HepG2 (cell line): ENCODE measurements at regions not wholly inside any gene's neighbourhood (a gene's known extent, or its start where the extent isn't known, plus 50 kb on each side); places are given as distances from the start of the nearest gene placed in this dataset.

Source experiments
- ATAC-seq: fragments of 200-7000 bp; cut with Tn5 transposase; 3 replicates; pipeline ENCODE4 v1.9.1; 2020; ENCODE audit warnings: mild to moderate bottlenecking, moderate library complexity
- BruUV-seq: library from RNA; stranded (reverse); fragments of 400-500 nt; replicated peaks from 2 replicates; lab custom pipeline; 2021; lab: Mats Ljungman, UMichigan
- CTCF ChIA-PET: fragments of 300-600 bp; formaldehyde crosslinking; extraction: SDS; loops from one replicate; lab custom pipeline; 2021; ENCODE audit warnings: low total read pairs, inconsistent platforms, low intra/inter-chr PET ratio; lab: Yijun Ruan, JAX
- POLR2A ChIA-PET: fragments of 350-600 bp; sonication (Branson Sonifier 250); formaldehyde crosslinking; loops from one replicate; lab custom pipeline; 2020; ENCODE audit warnings: antibody characterized with exemption, inconsistent platforms; lab: Yijun Ruan, JAX
- DNase-seq: peaks from one replicate; pipeline ENCODE4 v3.0.0-alpha.2; 2015; ENCODE audit warnings: low spot score
- FAIRE-seq: peaks from 3 replicates; lab custom pipeline; 2011; peaks lifted over from hg19 to GRCh38; lab: Jason Lieb, UNC
- H2AFZ ChIP-seq: one replicate; pipeline ENCODE4 v1.6.1; 2011; ENCODE audit warnings: low read length, inconsistent platforms
- H3K27ac ChIP-seq: fragments of 300-600 bp; 3 replicates; pipeline ENCODE4 v1.8.0; 2011; ENCODE audit warnings: mixed run types, mild to moderate bottlenecking, mixed read lengths, low read length, inconsistent platforms; ENCODE audit not compliant: insufficient read depth; ENCODE audit errors: extremely low read length
- H3K27me3 ChIP-seq, 2 experiments: fragments of 200-600 bp in 1 of 2; 2 replicates in 1 of 2; 3 replicates in 1 of 2; pipeline versions ENCODE4 v1.6.0 to v1.8.0; 2011; ENCODE audit warnings: low read length in 2 of 2, mild to moderate bottlenecking in 2 of 2, moderate library complexity in 2 of 2, inconsistent platforms in 1 of 2; ENCODE audit not compliant: insufficient read depth in 2 of 2, control insufficient read depth in 1 of 2
- H3K36me3 ChIP-seq, 2 experiments: fragments of 200-600 bp in 1 of 2; replicated peaks in 1 of 2; 2 replicates in 1 of 2; 3 replicates in 1 of 2; pipeline versions ENCODE4 v1.5.1 to v1.8.0; 2011; ENCODE audit warnings: low read length in 2 of 2, inconsistent platforms in 1 of 2; ENCODE audit not compliant: insufficient read depth in 2 of 2, control insufficient read depth in 1 of 2
- H3K4me1 ChIP-seq: 2 replicates; pipeline ENCODE4 v1.5.1; 2012; ENCODE audit warnings: low read length, inconsistent platforms; ENCODE audit not compliant: insufficient read depth
- H3K4me2 ChIP-seq: 2 replicates; pipeline ENCODE4 v1.6.0; 2011; ENCODE audit warnings: low read depth, low read length, inconsistent platforms
- H3K4me3 ChIP-seq, 3 experiments: fragments of 200-600 bp in 1 of 3; sonication (generic), shearing (Covaris generic) in 1 of 3; replicated peaks in 1 of 3; 2 replicates each; pipeline ENCODE4 v1.5.1; 2011 to 2016; ENCODE audit warnings: low read length in 3 of 3, inconsistent platforms in 2 of 3, low read depth in 2 of 3, mild to moderate bottlenecking in 2 of 3, control low read depth in 1 of 3, mixed read lengths in 1 of 3; ENCODE audit not compliant: insufficient read depth in 1 of 3
- H3K79me2 ChIP-seq: one replicate; pipeline ENCODE4 v1.6.1; 2011; ENCODE audit warnings: low read length, inconsistent platforms; ENCODE audit not compliant: insufficient read depth
- H3K9ac ChIP-seq: 2 replicates; pipeline ENCODE4 v1.6.0; 2011; ENCODE audit warnings: mild to moderate bottlenecking, low read depth, low read length, inconsistent platforms; ENCODE audit not compliant: insufficient read depth
- H3K9me3 ChIP-seq: 2 replicates; pipeline ENCODE4 v1.5.1; 2012; ENCODE audit warnings: mild to moderate bottlenecking, low read length
- H4K20me1 ChIP-seq: 2 replicates; pipeline ENCODE4 v1.6.0; 2011; ENCODE audit warnings: inconsistent platforms, mild to moderate bottlenecking, low read length, moderate library complexity; ENCODE audit not compliant: insufficient read depth
- CHCHD3 ChIP-seq: sonication (generic); formaldehyde crosslinking; IDR thresholded peaks from 2 replicates; pipeline ENCODE4 v1.8.0; 2022; ENCODE audit warnings: mild to moderate bottlenecking, missing genetic modification reagents, moderate library complexity
- EHMT2 ChIP-seq: fragments of 200-600 bp; sonication (generic); IDR thresholded peaks from 2 replicates; pipeline ENCODE4 v1.7.0; 2017; ENCODE audit warnings: antibody characterized with exemption, low read depth, low read length, borderline replicate concordance
- ISX ChIP-seq: sonication (generic); formaldehyde crosslinking; conservative IDR thresholded peaks from 2 replicates; pipeline ENCODE4 v1.5.0; 2020; ENCODE audit warnings: missing genetic modification reagents
- MTF1 ChIP-seq: sonication (generic); formaldehyde crosslinking; IDR thresholded peaks from 2 replicates; pipeline ENCODE4 v1.5.0; 2020; ENCODE audit warnings: missing genetic modification reagents
- NAIF1 ChIP-seq: sonication (generic); formaldehyde crosslinking; IDR thresholded peaks from 2 replicates; pipeline ENCODE4 v1.5.0; 2020; ENCODE audit warnings: mild to moderate bottlenecking, missing genetic modification reagents, borderline replicate concordance
- RARG ChIP-seq: sonication (generic); formaldehyde crosslinking; IDR thresholded peaks from 2 replicates; pipeline ENCODE4 v1.4.0; 2020; ENCODE audit warnings: low read depth, mild to moderate bottlenecking, missing genetic modification reagents
- RNF2 ChIP-seq: fragments of 450-650 bp; conservative IDR thresholded peaks from 2 replicates; pipeline ENCODE4 v1.6.1; 2016; ENCODE audit warnings: low read depth
- RXRB ChIP-seq: IDR thresholded peaks from 2 replicates; pipeline ENCODE4 v1.6.1; 2016; ENCODE audit warnings: borderline replicate concordance, missing genetic modification reagents, missing compliant biosample characterization
- SMARCE1 ChIP-seq: fragments of 450-650 bp; IDR thresholded peaks from 2 replicates; pipeline ENCODE4 v1.6.1; 2017; ENCODE audit warnings: borderline replicate concordance
- ZNF331 ChIP-seq: sonication (generic); formaldehyde crosslinking; IDR thresholded peaks from 2 replicates; pipeline ENCODE4 v1.4.0; 2020; ENCODE audit warnings: missing genetic modification reagents
- ZNF431 ChIP-seq: sonication (generic); formaldehyde crosslinking; IDR thresholded peaks from 2 replicates; pipeline ENCODE4 v1.9.0; 2022; ENCODE audit warnings: missing genetic modification reagents, low read depth, mild to moderate bottlenecking, borderline replicate concordance
- ZNF557 ChIP-seq: sonication (generic); formaldehyde crosslinking; IDR thresholded peaks from 2 replicates; pipeline ENCODE4 v1.4.0; 2020; ENCODE audit warnings: missing genetic modification reagents
- ZNF747 ChIP-seq: sonication (generic); formaldehyde crosslinking; IDR thresholded peaks from 2 replicates; pipeline ENCODE4 v1.8.1; 2023; ENCODE audit warnings: missing genetic modification reagents, mild to moderate bottlenecking, borderline replicate concordance
- ZNF768 ChIP-seq: sonication (generic); formaldehyde crosslinking; IDR thresholded peaks from 2 replicates; pipeline ENCODE4 v1.4.0; 2020; ENCODE audit warnings: missing genetic modification reagents
- ZNF775 ChIP-seq: sonication (generic); formaldehyde crosslinking; IDR thresholded peaks from 2 replicates; pipeline ENCODE4 v1.4.0; 2020; ENCODE audit warnings: missing genetic modification reagents, mild to moderate bottlenecking, moderate library complexity, borderline replicate concordance
- ZNF777 ChIP-seq: sonication (generic); formaldehyde crosslinking; IDR thresholded peaks from 2 replicates; pipeline ENCODE4 v1.4.0; 2020; ENCODE audit warnings: missing genetic modification reagents
- WGBS: methylation state at CpG from one replicate; pipeline ENCODE4 v1.1.6; 2017; ENCODE audit warnings: low lambda C conversion rate; 5-methylcytosine and 5-hydroxymethylcytosine counted together
- in situ Hi-C: cut with HindIII; loops from 2 replicates; pipeline ENCODE4 v1.10.0; 2017; ENCODE audit warnings: low pct_unique_long_range_greater_than_20kb; ENCODE audit not compliant: extremely low pct_ligation_motif_present
- intact Hi-C: fragments of 100-400 bp; cut with micrococcal nuclease; formaldehyde crosslinking; loops from one replicate; pipeline ENCODE4 v1.10.0; 2022; ENCODE audit not compliant: unreplicated experiment
- TF ChIP-seq, protein P1 (sequence below): sonication (generic); formaldehyde crosslinking; IDR thresholded peaks from 2 replicates; pipeline ENCODE4 v1.4.0; 2020; ENCODE audit warnings: missing genetic modification reagents
- TF ChIP-seq, protein P2 (sequence below): sonication (generic); formaldehyde crosslinking; IDR thresholded peaks from 2 replicates; pipeline ENCODE4 v1.4.0; 2020; ENCODE audit warnings: missing genetic modification reagents
- TF ChIP-seq, protein P3 (sequence below): sonication (generic); formaldehyde crosslinking; conservative IDR thresholded peaks from 2 replicates; pipeline ENCODE4 v1.5.0; 2020; ENCODE audit warnings: missing genetic modification reagents
- TF ChIP-seq, protein P4 (sequence below): sonication (generic); formaldehyde crosslinking; IDR thresholded peaks from 2 replicates; pipeline ENCODE4 v1.8.0; 2022; ENCODE audit warnings: low read depth, missing genetic modification reagents

DNA sequence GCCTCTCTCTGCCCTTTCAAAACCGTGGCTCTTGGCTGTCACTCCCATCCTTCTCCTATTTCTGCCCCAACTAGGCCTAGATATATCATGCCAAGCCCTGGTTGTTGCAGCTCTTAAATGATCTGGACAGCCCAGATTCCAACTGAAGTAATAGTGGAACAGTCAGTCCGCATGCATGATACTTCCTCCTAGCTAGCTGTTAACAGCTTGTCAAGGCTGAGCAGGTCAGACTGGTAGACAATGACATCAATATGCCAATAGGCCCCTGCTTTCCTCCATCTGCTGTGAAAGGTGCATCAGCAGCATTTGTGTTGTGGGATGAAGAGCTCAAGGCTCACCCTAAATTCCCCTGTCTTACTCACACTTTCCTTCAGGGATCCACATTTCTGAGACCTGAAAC is 527.7 kb upstream of the TGFBR2 start:
- no peak for TF ChIP-seq ZNF768
- TF ChIP-seq NAIF1 (CRISPR knock-in tag), result no peak
- TF ChIP-seq, protein P1, sequence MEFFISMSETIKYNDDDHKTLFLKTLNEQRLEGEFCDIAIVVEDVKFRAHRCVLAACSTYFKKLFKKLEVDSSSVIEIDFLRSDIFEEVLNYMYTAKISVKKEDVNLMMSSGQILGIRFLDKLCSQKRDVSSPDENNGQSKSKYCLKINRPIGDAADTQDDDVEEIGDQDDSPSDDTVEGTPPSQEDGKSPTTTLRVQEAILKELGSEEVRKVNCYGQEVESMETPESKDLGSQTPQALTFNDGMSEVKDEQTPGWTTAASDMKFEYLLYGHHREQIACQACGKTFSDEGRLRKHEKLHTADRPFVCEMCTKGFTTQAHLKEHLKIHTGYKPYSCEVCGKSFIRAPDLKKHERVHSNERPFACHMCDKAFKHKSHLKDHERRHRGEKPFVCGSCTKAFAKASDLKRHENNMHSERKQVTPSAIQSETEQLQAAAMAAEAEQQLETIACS (CRISPR knock-in tag), result no peak
- no peak for TF ChIP-seq RNF2
- TF ChIP-seq, protein P2, sequence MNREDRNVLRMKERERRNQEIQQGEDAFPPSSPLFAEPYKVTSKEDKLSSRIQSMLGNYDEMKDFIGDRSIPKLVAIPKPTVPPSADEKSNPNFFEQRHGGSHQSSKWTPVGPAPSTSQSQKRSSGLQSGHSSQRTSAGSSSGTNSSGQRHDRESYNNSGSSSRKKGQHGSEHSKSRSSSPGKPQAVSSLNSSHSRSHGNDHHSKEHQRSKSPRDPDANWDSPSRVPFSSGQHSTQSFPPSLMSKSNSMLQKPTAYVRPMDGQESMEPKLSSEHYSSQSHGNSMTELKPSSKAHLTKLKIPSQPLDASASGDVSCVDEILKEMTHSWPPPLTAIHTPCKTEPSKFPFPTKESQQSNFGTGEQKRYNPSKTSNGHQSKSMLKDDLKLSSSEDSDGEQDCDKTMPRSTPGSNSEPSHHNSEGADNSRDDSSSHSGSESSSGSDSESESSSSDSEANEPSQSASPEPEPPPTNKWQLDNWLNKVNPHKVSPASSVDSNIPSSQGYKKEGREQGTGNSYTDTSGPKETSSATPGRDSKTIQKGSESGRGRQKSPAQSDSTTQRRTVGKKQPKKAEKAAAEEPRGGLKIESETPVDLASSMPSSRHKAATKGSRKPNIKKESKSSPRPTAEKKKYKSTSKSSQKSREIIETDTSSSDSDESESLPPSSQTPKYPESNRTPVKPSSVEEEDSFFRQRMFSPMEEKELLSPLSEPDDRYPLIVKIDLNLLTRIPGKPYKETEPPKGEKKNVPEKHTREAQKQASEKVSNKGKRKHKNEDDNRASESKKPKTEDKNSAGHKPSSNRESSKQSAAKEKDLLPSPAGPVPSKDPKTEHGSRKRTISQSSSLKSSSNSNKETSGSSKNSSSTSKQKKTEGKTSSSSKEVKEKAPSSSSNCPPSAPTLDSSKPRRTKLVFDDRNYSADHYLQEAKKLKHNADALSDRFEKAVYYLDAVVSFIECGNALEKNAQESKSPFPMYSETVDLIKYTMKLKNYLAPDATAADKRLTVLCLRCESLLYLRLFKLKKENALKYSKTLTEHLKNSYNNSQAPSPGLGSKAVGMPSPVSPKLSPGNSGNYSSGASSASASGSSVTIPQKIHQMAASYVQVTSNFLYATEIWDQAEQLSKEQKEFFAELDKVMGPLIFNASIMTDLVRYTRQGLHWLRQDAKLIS (CRISPR knock-in tag), result no peak
- TF ChIP-seq ZNF431 (CRISPR knock-in tag), result no peak
- TF ChIP-seq CHCHD3, result no peak
- no peak for TF ChIP-seq SMARCE1
- no peak for TF ChIP-seq ZNF557
- no peak for TF ChIP-seq ZNF747 (CRISPR knock-in tag)
- TF ChIP-seq RARG (CRISPR knock-in tag), result no peak
- no peak for TF ChIP-seq RXRB (CRISPR knock-in tag)
- TF ChIP-seq, protein P3, sequence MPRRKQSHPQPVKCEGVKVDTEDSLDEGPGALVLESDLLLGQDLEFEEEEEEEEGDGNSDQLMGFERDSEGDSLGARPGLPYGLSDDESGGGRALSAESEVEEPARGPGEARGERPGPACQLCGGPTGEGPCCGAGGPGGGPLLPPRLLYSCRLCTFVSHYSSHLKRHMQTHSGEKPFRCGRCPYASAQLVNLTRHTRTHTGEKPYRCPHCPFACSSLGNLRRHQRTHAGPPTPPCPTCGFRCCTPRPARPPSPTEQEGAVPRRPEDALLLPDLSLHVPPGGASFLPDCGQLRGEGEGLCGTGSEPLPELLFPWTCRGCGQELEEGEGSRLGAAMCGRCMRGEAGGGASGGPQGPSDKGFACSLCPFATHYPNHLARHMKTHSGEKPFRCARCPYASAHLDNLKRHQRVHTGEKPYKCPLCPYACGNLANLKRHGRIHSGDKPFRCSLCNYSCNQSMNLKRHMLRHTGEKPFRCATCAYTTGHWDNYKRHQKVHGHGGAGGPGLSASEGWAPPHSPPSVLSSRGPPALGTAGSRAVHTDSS (CRISPR knock-in tag), result no peak
- no peak for TF ChIP-seq ZNF777
- no peak for TF ChIP-seq ZNF331
- TF ChIP-seq ISX (CRISPR knock-in tag), result no peak
- TF ChIP-seq MTF1 (CRISPR knock-in tag), result no peak
- TF ChIP-seq, protein P4, sequence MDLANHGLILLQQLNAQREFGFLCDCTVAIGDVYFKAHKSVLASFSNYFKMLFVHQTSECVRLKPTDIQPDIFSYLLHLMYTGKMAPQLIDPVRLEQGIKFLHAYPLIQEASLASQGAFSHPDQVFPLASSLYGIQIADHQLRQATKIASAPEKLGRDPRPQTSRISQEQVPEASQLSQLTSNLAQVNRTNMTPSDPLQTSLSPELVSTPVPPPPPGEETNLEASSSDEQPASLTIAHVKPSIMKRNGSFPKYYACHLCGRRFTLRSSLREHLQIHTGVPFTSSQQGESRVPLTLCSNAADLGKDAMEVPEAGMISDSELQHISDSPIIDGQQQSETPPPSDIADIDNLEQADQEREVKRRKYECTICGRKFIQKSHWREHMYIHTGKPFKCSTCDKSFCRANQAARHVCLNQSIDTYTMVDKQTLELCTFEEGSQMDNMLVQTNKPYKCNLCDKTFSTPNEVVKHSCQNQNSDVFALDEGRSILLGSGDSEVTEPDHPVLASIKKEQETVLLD (CRISPR knock-in tag), result no peak
- TF ChIP-seq ZNF775 (CRISPR knock-in tag), result no peak
- TF ChIP-seq EHMT2, result no peak
- intact Hi-C loops (no loop called here), in situ Hi-C loops (no loop called here)
- Histone ChIP-seq H4K20me1 (no peaks in the 10 kb centered on the region), H2AFZ (no peak overlapping the region), H3K9ac (no peak overlapping the region), H3K9me3 (no peaks in the 10 kb centered on the region), H3K4me3 (no peak overlapping the region), H3K27ac (no peak overlapping the region), H3K36me3 (no peaks in the 10 kb centered on the region), H3K4me2 (no peak overlapping the region), H3K27me3 (no peaks in the 10 kb centered on the region), H3K4me1 (peaks cover 26% of the 10 kb centered on the region), H3K79me2 (no peaks in the 10 kb centered on the region)
- WGBS, result 40% methylated on average over 2 of the region's 2 CpGs
- POLR2A ChIA-PET, result no interaction called here
- ATAC-seq (no peak), FAIRE-seq (no peak), DNase-seq (no peak)
- CTCF ChIA-PET, result no interaction called here
- no TSS peak for BruUV-seq
